Neural cell (in vitro differentiated cells): ENCODE measurements at regions not wholly inside any gene's neighbourhood (a gene's known extent, or its start where the extent isn't known, plus 50 kb on each side); places are given as distances from the start of the nearest gene placed in this dataset.

Experiments
- CTCF ChIP-seq: fragments of 450-650 bp; IDR thresholded peaks from 2 replicates; pipeline ENCODE4 v1.5.1; 2014; ENCODE audit warnings: antibody characterized with exemption, mild to moderate bottlenecking, moderate library complexity; ENCODE audit not compliant: poor library complexity, severe bottlenecking
- EZH2 ChIP-seq: fragments of 200-600, 300-800 bp; shearing (Covaris generic), sonication (generic); IDR thresholded peaks from 2 replicates; pipeline ENCODE4 v1.6.1; 2014; ENCODE audit warnings: antibody characterized with exemption, low read length, borderline replicate concordance, mild to moderate bottlenecking; ENCODE audit not compliant: insufficient read depth, poor library complexity, severe bottlenecking
- POLR2AphosphoS5 ChIP-seq: IDR thresholded peaks from 2 replicates; pipeline ENCODE4 v1.6.1; 2012

- no peak for TF ChIP-seq CTCF
- no peak for TF ChIP-seq POLR2AphosphoS5
- no peak for TF ChIP-seq EZH2
Measured at GRCh38 chr4:35883108-35883507, 361.2 kb downstream of the ARAP2 start.
